Heart right ventricle (tissue), 16 donors: ENCODE measurements at regions not wholly inside any gene's neighbourhood (a gene's known extent, or its start where the extent isn't known, plus 50 kb on each side); places are given as distances from the start of the nearest gene placed in this dataset.

Experiments
- ATAC-seq, 8 donors: fragments of 200-7000 bp; cut with Tn5 transposase; one replicate each; pipeline ENCODE4 v1.9.1; 2020; ENCODE audit warnings: mild to moderate bottlenecking in 8 of 8, moderate library complexity in 8 of 8, moderate number of reproducible peaks in 1 of 8
- DNase-seq, 2 donors: peaks; one replicate each; pipeline ENCODE4 v3.0.0-alpha.2; 2020
- H3K27ac ChIP-seq, 10 donors: fragments of 200-600 bp; sonication (generic) in 2 of 10; one replicate each; pipeline versions ENCODE4 v1.5.0 to v1.8.0; 2020 to 2022; ENCODE audit warnings: mild to moderate bottlenecking in 3 of 10
- H3K27me3 ChIP-seq, 7 donors: fragments of 200-600 bp; one replicate each; pipeline ENCODE4 v1.8.0; 2021 to 2022; ENCODE audit warnings: mild to moderate bottlenecking in 2 of 7
- H3K36me3 ChIP-seq, 9 donors: fragments of 200-600 bp; sonication (generic) in 1 of 9; one replicate each; pipeline versions ENCODE4 v1.5.0 to v1.8.0; 2020 to 2022; ENCODE audit warnings: mild to moderate bottlenecking in 2 of 9
- H3K4me1 ChIP-seq, 9 donors: fragments of 200-600 bp; sonication (generic) in 1 of 9; one replicate each; pipeline versions ENCODE4 v1.5.0 to v1.8.0; 2020 to 2022; ENCODE audit warnings: mild to moderate bottlenecking in 4 of 9
- H3K4me3 ChIP-seq, 10 donors: fragments of 200-600 bp; sonication (generic) in 2 of 10; one replicate each; pipeline versions ENCODE4 v1.5.0 to v1.8.0; 2020 to 2022; ENCODE audit warnings: mild to moderate bottlenecking in 7 of 10, moderate library complexity in 2 of 10
- H3K9me3 ChIP-seq, 11 donors: fragments of 200-600 bp in 10 of 11; sonication (generic) in 2 of 11; one replicate each; pipeline versions ENCODE4 v1.5.0 to v1.8.0; 2013 to 2022; ENCODE audit warnings: mild to moderate bottlenecking in 2 of 11, control low read depth in 1 of 11, moderate library complexity in 1 of 11
- WGBS, 2 donors: extraction: QIAGEN DNeasy Blood & Tissue Kit; methylation state at CpG; one replicate each; pipeline ENCODE4 v1.1.7; 2013; ENCODE audit warnings: inconsistent platforms in 1 of 2; 5-methylcytosine and 5-hydroxymethylcytosine counted together
- intact Hi-C, 10 donors: fragments of 100-400 bp; cut with DNase I; formaldehyde crosslinking; loops; one replicate each; pipeline versions ENCODE4 v1.11.1 to v1.14.2; 2022
- TF ChIP-seq, protein P1 (sequence below), 9 donors: fragments of 200-600 bp; sonication (generic) in 2 of 9; IDR thresholded peaks; one replicate each; pipeline versions ENCODE4 v1.5.0 to v1.8.0; 2021 to 2022; ENCODE audit warnings: antibody characterized with exemption in 9 of 9, mild to moderate bottlenecking in 5 of 9, moderate library complexity in 1 of 9
- donor health status: Arrhythmogenic right ventricular cardiomyopathy.
- donor health status: ischemic (EF 13 %, LVEDD 7.1; RV severe dilation, severe dysfunction).
- donor health status: healthy with polysubstance abuse.
- donor health status: DM: no; HTN: yes; CAD: no.
- donor health status: DM: no; HTN: no; CAD: no.
- donor health status: ischemic (EF 25% LVEDD 6.9; RV normal size, moderate dysfunction).
- donor health status: ischemic (EF 25% LVEDD 5.7; RV mildly dilated, moderate dysfunction).
- donor health status: healthy.
- donor health status: DM: yes; HTN: yes; CAD: no.
- donor health status: Ischemic cardiomyopathy.
- donor health status: ischemic (EF 35%, LVEDD 5.7; RV mildly dilated, moderate dysfunction).
- donor health status: nonischemic (EF 11% LVEDD 7.7; RV severe dilation, severe dysfunction).
- donor health status: DM: yes; HTN: yes; CAD: no.
- donor health status: PGD.
- donor health status: ischemic (EF 29% LVEDD 5.4; RV normal size, mild dysfunction).
- donor health status: nonischemic (EF 23%, LVEDD 6.1; RV moderate dilation, normal function).

DNA sequence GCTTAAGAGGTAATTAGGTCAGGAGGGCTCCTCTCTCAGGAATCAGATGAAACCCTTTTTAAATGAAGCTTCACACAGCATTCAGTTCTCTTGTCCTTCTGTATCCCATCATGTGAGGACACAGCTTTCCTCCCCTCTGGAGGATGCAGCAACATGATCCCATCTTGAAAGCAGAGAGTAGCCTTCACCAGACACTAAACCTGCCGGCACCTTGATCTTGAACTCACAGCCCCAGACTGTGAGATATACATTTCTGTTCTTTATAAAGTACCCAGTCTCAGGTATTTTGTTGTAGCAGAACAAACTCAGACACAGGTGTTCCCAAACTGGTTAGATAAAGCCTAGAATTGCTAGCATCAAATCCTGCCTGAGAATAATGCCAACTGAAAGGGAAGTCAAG is 83.7 kb upstream of the PRICKLE2 start:
- TF ChIP-seq, protein P1, sequence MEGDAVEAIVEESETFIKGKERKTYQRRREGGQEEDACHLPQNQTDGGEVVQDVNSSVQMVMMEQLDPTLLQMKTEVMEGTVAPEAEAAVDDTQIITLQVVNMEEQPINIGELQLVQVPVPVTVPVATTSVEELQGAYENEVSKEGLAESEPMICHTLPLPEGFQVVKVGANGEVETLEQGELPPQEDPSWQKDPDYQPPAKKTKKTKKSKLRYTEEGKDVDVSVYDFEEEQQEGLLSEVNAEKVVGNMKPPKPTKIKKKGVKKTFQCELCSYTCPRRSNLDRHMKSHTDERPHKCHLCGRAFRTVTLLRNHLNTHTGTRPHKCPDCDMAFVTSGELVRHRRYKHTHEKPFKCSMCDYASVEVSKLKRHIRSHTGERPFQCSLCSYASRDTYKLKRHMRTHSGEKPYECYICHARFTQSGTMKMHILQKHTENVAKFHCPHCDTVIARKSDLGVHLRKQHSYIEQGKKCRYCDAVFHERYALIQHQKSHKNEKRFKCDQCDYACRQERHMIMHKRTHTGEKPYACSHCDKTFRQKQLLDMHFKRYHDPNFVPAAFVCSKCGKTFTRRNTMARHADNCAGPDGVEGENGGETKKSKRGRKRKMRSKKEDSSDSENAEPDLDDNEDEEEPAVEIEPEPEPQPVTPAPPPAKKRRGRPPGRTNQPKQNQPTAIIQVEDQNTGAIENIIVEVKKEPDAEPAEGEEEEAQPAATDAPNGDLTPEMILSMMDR (IDR thresholded peaks at IDR 0.05) = no peak
- ATAC-seq = no peak
- no peaks in the 10 kb centered on the region for H3K9me3 ChIP-seq
- intact Hi-C loops = no loop called here
- DNase-seq = no peak
- 94 to 96% methylated on average over 1 of the region's 1 CpG for WGBS, 2 donors
- H3K36me3 ChIP-seq = no peaks in the 10 kb centered on the region
- H3K27ac ChIP-seq = no peak overlapping the region
- no peaks in the 10 kb centered on the region for H3K27me3 ChIP-seq
- peaks cover 0 to 14% (median 4%) of the 10 kb centered on the region in 9 donors for H3K4me1 ChIP-seq
- no peak overlapping the region for H3K4me3 ChIP-seq

DNA sequence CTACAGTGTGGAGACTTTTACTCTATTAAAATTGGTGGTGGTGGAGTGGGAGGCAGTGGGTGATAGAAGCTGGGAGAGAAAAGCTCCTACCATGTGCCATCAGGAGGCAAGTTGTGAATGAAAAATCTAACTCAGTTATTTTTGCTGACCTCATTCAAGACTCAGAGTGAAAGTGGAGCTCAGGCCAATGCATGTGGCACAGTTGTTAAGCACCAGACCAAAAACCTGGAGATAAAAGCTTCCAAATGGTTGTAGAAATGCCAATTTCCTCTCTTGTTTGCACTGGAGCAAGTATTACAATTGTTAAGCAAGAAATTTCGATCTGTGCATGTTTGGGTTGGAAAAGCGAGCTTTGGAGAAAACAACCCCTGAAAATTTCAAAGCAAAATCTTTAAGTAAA is 81.5 kb upstream of the PRICKLE2 start:
- no peaks in the 10 kb centered on the region for H3K27me3 ChIP-seq
- H3K4me1 ChIP-seq = peaks cover 0 to 9% (median under 1%) of the 10 kb centered on the region in 9 donors
- intact Hi-C loops = no loop called here
- WGBS, 2 donors = 88 to 94% methylated on average over 2 of the region's 2 CpGs
- H3K27ac ChIP-seq = no peak overlapping the region
- H3K36me3 ChIP-seq = no peaks in the 10 kb centered on the region
- ATAC-seq (no peak), DNase-seq (no peak)
- H3K9me3 ChIP-seq = no peaks in the 10 kb centered on the region
- H3K4me3 ChIP-seq = no peak overlapping the region
- TF ChIP-seq, protein P1 (IDR thresholded peaks at IDR 0.05) = no peak

DNA sequence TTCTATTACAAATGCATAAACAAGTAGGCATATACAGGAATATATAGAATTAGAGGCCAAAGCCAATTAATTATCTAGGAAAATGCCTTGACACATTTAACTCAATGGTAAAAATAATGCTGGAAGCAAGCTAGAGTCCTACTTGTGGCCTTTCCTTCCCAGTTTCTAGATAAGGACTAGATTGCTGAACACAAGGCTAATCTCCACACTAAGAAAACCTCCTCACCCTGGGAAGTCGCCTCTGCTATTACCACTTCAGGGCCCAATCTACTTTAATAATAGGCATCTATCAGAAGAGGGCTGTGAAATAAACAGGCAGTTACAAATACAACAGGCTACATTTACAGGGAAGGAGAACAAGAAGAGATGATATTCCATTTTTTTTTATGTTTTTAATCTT is 80.5 kb upstream of the PRICKLE2 start:
- ATAC-seq (no peak), DNase-seq (no peak)
- no peaks in the 10 kb centered on the region for H3K4me1 ChIP-seq
- WGBS, 2 donors = 94 to 97% methylated on average over 1 of the region's 1 CpG
- TF ChIP-seq, protein P1 (IDR thresholded peaks at IDR 0.05) = no peak
- H3K9me3 ChIP-seq = no peaks in the 10 kb centered on the region
- H3K27me3 ChIP-seq = no peaks in the 10 kb centered on the region
- H3K27ac ChIP-seq = no peak overlapping the region
- H3K36me3 ChIP-seq = no peaks in the 10 kb centered on the region
- H3K4me3 ChIP-seq = no peak overlapping the region
- intact Hi-C loops = no loop called here

DNA sequence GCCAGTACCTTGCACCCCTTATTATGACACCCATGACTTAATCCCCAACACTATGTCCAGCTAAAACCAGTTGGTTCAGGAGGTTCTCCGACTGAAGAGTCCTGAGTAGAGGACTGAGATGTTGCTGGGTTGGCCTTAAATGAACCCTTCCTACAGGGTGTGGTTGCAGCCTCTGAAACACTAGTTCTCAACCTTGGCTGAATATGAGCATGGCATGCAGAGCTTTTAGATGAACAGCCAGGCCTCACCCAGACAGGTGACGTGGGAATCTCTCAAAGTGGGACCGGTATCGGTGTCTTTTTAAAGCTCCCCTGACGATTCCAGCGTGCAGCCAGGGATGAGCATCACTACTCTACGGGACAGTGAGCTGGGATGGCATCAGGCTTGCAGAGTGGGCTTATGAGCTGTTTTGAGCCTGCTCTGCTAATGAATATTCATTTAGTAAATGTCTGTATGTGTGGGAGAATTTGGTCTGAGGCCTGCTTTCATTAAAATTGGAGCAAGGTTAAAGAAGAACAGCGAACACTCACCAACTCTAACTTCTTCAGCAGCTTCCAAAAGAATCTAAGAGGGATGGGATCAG is 79.7 kb upstream of the PRICKLE2 start:
- intact Hi-C loops = no loop called here
- no peak overlapping the region for H3K4me3 ChIP-seq
- H3K9me3 ChIP-seq = no peaks in the 10 kb centered on the region
- no peaks in the 10 kb centered on the region for H3K4me1 ChIP-seq
- WGBS, 2 donors = 96 to 99% methylated on average over 8 of the region's 8 CpGs
- no peak overlapping the region for H3K27ac ChIP-seq
- DNase-seq (no peak), ATAC-seq (no peak)
- TF ChIP-seq, protein P1 (IDR thresholded peaks at IDR 0.05) = no peak
- H3K27me3 ChIP-seq = no peaks in the 10 kb centered on the region
- no peaks in the 10 kb centered on the region for H3K36me3 ChIP-seq
